ENCODE measurements at regions not wholly inside any gene's neighbourhood (a gene's known extent, or its start where the extent isn't known, plus 50 kb on each side); places are given as distances from the start of the nearest gene placed in this dataset.

DNA sequence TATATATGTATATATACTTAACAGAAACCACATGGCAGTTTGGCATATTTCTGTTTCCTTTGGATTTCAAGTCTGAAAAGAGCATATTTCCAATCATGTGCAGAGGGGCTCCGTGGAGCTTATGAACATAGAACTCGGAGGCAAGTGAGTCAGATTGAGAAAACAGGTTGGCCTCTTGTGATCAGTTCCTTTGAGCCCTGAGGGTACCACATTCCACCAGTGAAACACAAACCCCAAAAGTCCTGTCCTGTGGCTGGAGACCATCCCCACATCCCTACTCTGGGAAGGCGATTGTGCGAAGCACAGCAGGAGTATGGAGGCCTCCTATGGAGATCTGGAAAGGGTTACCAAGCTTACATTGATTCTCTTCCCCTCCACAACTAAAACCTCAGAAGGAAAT lies 196.7 kb upstream of the TMEM72 start:
- Histone ChIP-seq H2AFZ (0 out of 2 replicates have a peak overlapping the region, but pooled peaks have one; percentile 40), H3K79me2 (ENCODE audit: insufficient read depth) (no peaks in the 10 kb centered on the region), H3K27me3 (replicated peaks; ENCODE audit: insufficient read depth) (no peaks in the 10 kb centered on the region), H3K9ac (no peak overlapping the region), H3K4me2 (ENCODE audit: unreplicated experiment) (peak overlapping the region; percentile 58), H3F3A (ENCODE audit: insufficient read depth) (peaks cover 12% of the 10 kb centered on the region; the same call in 1 of the 2 replicates), H3K9me3 (ENCODE audit: low read depth) (no peaks in the 10 kb centered on the region), H3K36me3 (ENCODE audit: low read depth) (no peaks in the 10 kb centered on the region), H3K9me2 (ENCODE audit: insufficient read depth) (no peaks in the 10 kb centered on the region), H3K27ac (peak overlapping the region; percentile 36), H3K4me1 (ENCODE audit: insufficient read depth) (peaks cover 16% of the 10 kb centered on the region), H3K4me3 (no peak overlapping the region), H4K20me1 (ENCODE audit: insufficient read depth) (no peaks in the 10 kb centered on the region)
- 81 to 92% methylated on average over 4 of the region's 4 CpGs for WGBS, 2 experiments (ENCODE audit: low coverage in 1 of 2, low lambda C conversion rate in 2 of 2, missing lambda C conversion rate in 2 of 2)
- in situ Hi-C loops (cut with MboI) = no loop called here
- TF ChIP-seq EZH2phosphoT487 (IDR thresholded peaks at IDR 0.05; ENCODE audit: insufficient read depth, low read depth) = no peak
- TF ChIP-seq EZH2 (IDR thresholded peaks at IDR 0.05; ENCODE audit: insufficient read depth, poor library complexity, severe bottlenecking) = no peak
- no peak for DNase-seq

DNA sequence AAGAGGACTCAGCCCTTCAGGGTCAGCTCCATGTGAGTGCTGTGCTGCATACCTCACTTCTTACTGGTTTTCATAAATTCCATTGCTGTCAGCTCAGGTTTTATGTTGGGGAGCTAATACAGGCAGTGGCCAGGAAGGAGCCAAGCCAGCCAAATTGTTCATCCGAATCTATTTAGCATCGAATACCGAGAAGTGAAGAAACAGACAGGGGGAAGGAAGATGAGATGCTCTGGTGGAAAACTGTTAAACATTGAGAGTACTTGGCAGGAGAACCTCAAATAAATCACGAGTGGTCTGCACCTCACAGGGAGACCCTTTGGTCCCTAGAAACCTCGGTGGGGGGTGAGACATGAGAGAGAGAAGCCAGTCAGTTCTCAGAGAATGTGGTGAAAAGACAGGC lies 196.0 kb upstream of the TMEM72 start:
- peak overlapping the region; percentile 58 for H3K4me2 ChIP-seq (ENCODE audit: unreplicated experiment)
- H3K9me3 ChIP-seq (ENCODE audit: low read depth) = no peaks in the 10 kb centered on the region
- WGBS, 2 experiments (ENCODE audit: low coverage in 1 of 2, low lambda C conversion rate in 2 of 2, missing lambda C conversion rate in 2 of 2) = 2 to 14% methylated on average over 5 of the region's 5 CpGs
- H3K36me3 ChIP-seq (ENCODE audit: low read depth) = no peaks in the 10 kb centered on the region
- peaks cover 16% of the 10 kb centered on the region for H3K4me1 ChIP-seq (ENCODE audit: insufficient read depth)
- DNase-seq = peak; percentile 83
- H3K27me3 ChIP-seq (replicated peaks; ENCODE audit: insufficient read depth) = no peaks in the 10 kb centered on the region
- in situ Hi-C loops (cut with MboI) = no loop called here
- H4K20me1 ChIP-seq (ENCODE audit: insufficient read depth) = no peaks in the 10 kb centered on the region
- H3K9me2 ChIP-seq (ENCODE audit: insufficient read depth) = no peaks in the 10 kb centered on the region
- peak overlapping the region; percentile 45 for H3K9ac ChIP-seq
- no peaks in the 10 kb centered on the region for H3K79me2 ChIP-seq (ENCODE audit: insufficient read depth)
- H2AFZ ChIP-seq = peak overlapping the region; percentile 40
- TF ChIP-seq EZH2 (IDR thresholded peaks at IDR 0.05; ENCODE audit: insufficient read depth, poor library complexity, severe bottlenecking) (no peak), EZH2phosphoT487 (IDR thresholded peaks at IDR 0.05; ENCODE audit: insufficient read depth, low read depth) (no peak)
- H3F3A ChIP-seq (ENCODE audit: insufficient read depth) = peaks cover 12% of the 10 kb centered on the region; the same call in 1 of the 2 replicates
- 0 out of 2 replicates have a peak overlapping the region, but pooled peaks have one; percentile 8 for H3K4me3 ChIP-seq
- H3K27ac ChIP-seq = peak overlapping the region; percentile 36

DNA sequence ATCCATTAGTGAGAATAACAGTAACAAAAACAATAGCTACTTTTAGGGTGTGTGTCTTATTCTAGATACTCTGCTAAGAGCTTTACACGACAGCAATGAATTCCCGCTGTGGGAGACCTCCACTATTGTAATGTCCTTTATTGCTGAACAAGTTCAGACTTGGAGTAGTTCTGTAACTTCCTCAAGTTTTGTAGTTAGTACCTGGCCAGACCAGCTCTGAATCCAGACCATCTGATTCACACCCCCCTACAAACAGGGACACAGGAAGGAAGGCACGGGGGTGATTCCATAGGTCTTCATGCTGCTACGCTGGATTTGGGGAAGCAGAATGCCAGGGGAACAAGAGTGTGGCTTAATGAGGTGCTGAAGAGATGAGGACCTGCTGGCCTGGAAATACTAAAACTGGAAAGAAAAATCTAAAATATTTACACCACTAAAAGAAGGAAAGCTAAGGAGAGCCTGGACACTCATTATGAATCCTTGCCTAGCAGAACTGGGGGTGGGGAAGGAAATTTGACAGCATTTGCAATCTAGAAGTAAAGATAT lies 194.6 kb upstream of the TMEM72 start:
- Histone ChIP-seq H3K4me2 (ENCODE audit: unreplicated experiment) (no peak overlapping the region), H3K36me3 (ENCODE audit: low read depth) (no peaks in the 10 kb centered on the region), H3K4me1 (ENCODE audit: insufficient read depth) (peaks cover 16% of the 10 kb centered on the region), H4K20me1 (ENCODE audit: insufficient read depth) (no peaks in the 10 kb centered on the region), H2AFZ (peak overlapping the region; percentile 29; the same call in 1 of the 2 replicates), H3K9me3 (ENCODE audit: low read depth) (no peaks in the 10 kb centered on the region), H3K9ac (no peak overlapping the region), H3K79me2 (ENCODE audit: insufficient read depth) (no peaks in the 10 kb centered on the region), H3K9me2 (ENCODE audit: insufficient read depth) (no peaks in the 10 kb centered on the region), H3K27ac (no peak overlapping the region), H3K4me3 (no peak overlapping the region), H3K27me3 (replicated peaks; ENCODE audit: insufficient read depth) (no peaks in the 10 kb centered on the region), H3F3A (ENCODE audit: insufficient read depth) (peaks cover 12% of the 10 kb centered on the region; the same call in 1 of the 2 replicates)
- DNase-seq = no peak
- WGBS, 2 experiments (ENCODE audit: low coverage in 1 of 2, low lambda C conversion rate in 2 of 2, missing lambda C conversion rate in 2 of 2) = 99% methylated on average over 4 of the region's 4 CpGs
- in situ Hi-C loops (cut with MboI) = no loop called here
- TF ChIP-seq EZH2 (IDR thresholded peaks at IDR 0.05; ENCODE audit: insufficient read depth, poor library complexity, severe bottlenecking) = no peak
- no peak for TF ChIP-seq EZH2phosphoT487 (IDR thresholded peaks at IDR 0.05; ENCODE audit: insufficient read depth, low read depth)

DNA sequence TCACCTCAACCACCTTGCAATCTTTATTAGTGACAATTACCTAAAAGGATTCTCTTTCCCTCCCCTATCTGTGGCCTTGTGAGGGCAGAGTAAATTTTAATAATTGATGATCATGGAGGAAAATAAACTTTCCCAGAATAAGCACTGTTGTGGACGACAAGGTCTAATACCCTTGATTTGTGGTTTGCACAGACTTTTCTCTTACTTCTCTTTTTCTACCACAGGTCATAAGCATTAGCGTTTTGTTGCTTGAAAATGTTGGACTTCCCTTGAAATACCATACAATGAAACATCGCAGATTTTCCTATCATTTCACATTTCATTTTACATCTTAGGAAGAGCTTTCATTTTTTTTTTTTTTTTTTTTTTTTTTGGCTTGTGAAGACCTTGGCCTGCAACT lies 188.1 kb upstream of the TMEM72 start:
- H3K4me3 ChIP-seq = no peak overlapping the region
- 94 to 99% methylated on average over 3 of the region's 3 CpGs for WGBS, 2 experiments (ENCODE audit: low coverage in 1 of 2, low lambda C conversion rate in 2 of 2, missing lambda C conversion rate in 2 of 2)
- no peaks in the 10 kb centered on the region for H3K36me3 ChIP-seq (ENCODE audit: low read depth)
- no peaks in the 10 kb centered on the region for H3K9me3 ChIP-seq (ENCODE audit: low read depth)
- no peaks in the 10 kb centered on the region for H3K79me2 ChIP-seq (ENCODE audit: insufficient read depth)
- H3K27ac ChIP-seq = peak overlapping the region; percentile 86
- no peak overlapping the region for H2AFZ ChIP-seq
- peaks cover 35% of the 10 kb centered on the region for H3F3A ChIP-seq (ENCODE audit: insufficient read depth)
- DNase-seq = no peak
- no peaks in the 10 kb centered on the region for H3K27me3 ChIP-seq (replicated peaks; ENCODE audit: insufficient read depth)
- H3K9me2 ChIP-seq (ENCODE audit: insufficient read depth) = no peaks in the 10 kb centered on the region
- peaks cover 32% of the 10 kb centered on the region for H3K4me1 ChIP-seq (ENCODE audit: insufficient read depth)
- H3K9ac ChIP-seq = no peak overlapping the region; the same call in 1 of the 2 replicates
- peak overlapping the region; percentile 76 for H3K4me2 ChIP-seq (ENCODE audit: unreplicated experiment)
- in situ Hi-C loops (cut with MboI) = no loop called here
- TF ChIP-seq EZH2phosphoT487 (IDR thresholded peaks at IDR 0.05; ENCODE audit: insufficient read depth, low read depth) (no peak), EZH2 (IDR thresholded peaks at IDR 0.05; ENCODE audit: insufficient read depth, poor library complexity, severe bottlenecking) (no peak)
- H4K20me1 ChIP-seq (ENCODE audit: insufficient read depth) = no peaks in the 10 kb centered on the region
